Esophagus squamous epithelium (tissue), 4 donors: ENCODE measurements at regions not wholly inside any gene's neighbourhood (a gene's known extent, or its start where the extent isn't known, plus 50 kb on each side); places are given as distances from the start of the nearest gene placed in this dataset.

Experiments
- POLR2A ChIP-seq, 4 donors: fragments of 450-650 bp; IDR thresholded peaks; one replicate each; pipeline ENCODE4 v1.6.1; 2017; ENCODE audit warnings: antibody characterized with exemption in 4 of 4, mild to moderate bottlenecking in 4 of 4, moderate library complexity in 3 of 4
- TF ChIP-seq, protein P1 (sequence below), 6 experiments: fragments of 450-650 bp in 4 of 6; fragments of 200-600 bp in 2 of 6; sonication (generic) in 2 of 6; IDR thresholded peaks; one replicate each; pipeline ENCODE4 v1.5.1; 2016 to 2019; ENCODE audit warnings: antibody characterized with exemption in 6 of 6, mild to moderate bottlenecking in 4 of 6, moderate library complexity in 4 of 6

DNA sequence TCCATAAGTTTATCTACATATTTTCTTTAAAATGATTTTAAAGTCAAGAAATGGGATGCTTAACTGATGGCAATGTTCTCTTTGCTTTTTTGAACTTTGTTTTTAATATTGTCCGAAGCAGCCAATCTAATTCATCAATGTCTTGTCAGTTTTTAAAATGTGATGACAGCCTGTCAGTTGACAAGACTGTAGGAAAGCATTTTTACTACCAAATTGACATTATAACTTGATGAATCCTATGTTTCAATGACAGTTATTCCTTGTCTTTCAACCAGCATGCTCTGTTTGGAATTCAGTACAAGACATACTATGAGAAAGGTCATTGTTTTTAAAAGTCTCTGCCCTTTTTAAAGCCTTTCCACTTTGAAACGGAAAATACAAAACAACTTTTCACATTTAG, 1073.2 kb downstream of the TMTC2 start:
- TF ChIP-seq POLR2A (IDR thresholded peaks at IDR 0.05) = no peak
- TF ChIP-seq, protein P1, sequence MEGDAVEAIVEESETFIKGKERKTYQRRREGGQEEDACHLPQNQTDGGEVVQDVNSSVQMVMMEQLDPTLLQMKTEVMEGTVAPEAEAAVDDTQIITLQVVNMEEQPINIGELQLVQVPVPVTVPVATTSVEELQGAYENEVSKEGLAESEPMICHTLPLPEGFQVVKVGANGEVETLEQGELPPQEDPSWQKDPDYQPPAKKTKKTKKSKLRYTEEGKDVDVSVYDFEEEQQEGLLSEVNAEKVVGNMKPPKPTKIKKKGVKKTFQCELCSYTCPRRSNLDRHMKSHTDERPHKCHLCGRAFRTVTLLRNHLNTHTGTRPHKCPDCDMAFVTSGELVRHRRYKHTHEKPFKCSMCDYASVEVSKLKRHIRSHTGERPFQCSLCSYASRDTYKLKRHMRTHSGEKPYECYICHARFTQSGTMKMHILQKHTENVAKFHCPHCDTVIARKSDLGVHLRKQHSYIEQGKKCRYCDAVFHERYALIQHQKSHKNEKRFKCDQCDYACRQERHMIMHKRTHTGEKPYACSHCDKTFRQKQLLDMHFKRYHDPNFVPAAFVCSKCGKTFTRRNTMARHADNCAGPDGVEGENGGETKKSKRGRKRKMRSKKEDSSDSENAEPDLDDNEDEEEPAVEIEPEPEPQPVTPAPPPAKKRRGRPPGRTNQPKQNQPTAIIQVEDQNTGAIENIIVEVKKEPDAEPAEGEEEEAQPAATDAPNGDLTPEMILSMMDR (IDR thresholded peaks at IDR 0.05) = no peak
